ENCODE measurements at regions not wholly inside any gene's neighbourhood (a gene's known extent, or its start where the extent isn't known, plus 50 kb on each side); places are given as distances from the start of the nearest gene placed in this dataset.

- no peak for DNase-seq
Measured at GRCh38 chr11:70954471-70954870, 297.9 kb downstream of the SHANK2 start.
